GM18907 (cell line): ENCODE measurements at regions not wholly inside any gene's neighbourhood (a gene's known extent, or its start where the extent isn't known, plus 50 kb on each side); places are given as distances from the start of the nearest gene placed in this dataset.
A peak's percentile ranks its signal among the peaks of the same experiment; 100 is the strongest.

Source experiments
- ATAC-seq: cut with Tn5 transposase; IDR thresholded peaks from one replicate; pipeline ENCODE4 v1.9.1; 2021; ENCODE audit warnings: mild to moderate bottlenecking, moderate library complexity; ENCODE audit not compliant: unreplicated experiment

- ATAC-seq: no peak
Measured at GRCh38 chr12:41983394-41983793, 161.3 kb downstream of the GXYLT1 start.

GRCh38 chr12:41981758-41982157, 162.9 kb downstream of the GXYLT1 start:
- ATAC-seq: no peak

- ATAC-seq: no peak
Measured at GRCh38 chr12:41981013-41981412, 163.7 kb downstream of the GXYLT1 start.

GRCh38 chr12:41980390-41980789, 164.3 kb downstream of the GXYLT1 start:
- ATAC-seq: no peak

- no peak for ATAC-seq
Measured at GRCh38 chr12:41979574-41979973, 165.1 kb downstream of the GXYLT1 start.

- ATAC-seq: no peak
Measured at GRCh38 chr12:41972598-41972997, 172.1 kb downstream of the GXYLT1 start.

GRCh38 chr12:41972196-41972595, 172.5 kb downstream of the GXYLT1 start:
- ATAC-seq: no peak

- ATAC-seq: no peak
Measured at GRCh38 chr12:41970744-41971143, 173.9 kb downstream of the GXYLT1 start.

GRCh38 chr12:41968599-41968998, 176.1 kb downstream of the GXYLT1 start:
- ATAC-seq: no peak

- no peak for ATAC-seq
Measured at GRCh38 chr12:41967668-41968500, 176.8 kb downstream of the GXYLT1 start.

- no peak for ATAC-seq
Measured at GRCh38 chr12:41966916-41967315, 177.8 kb downstream of the GXYLT1 start.

GRCh38 chr12:41966001-41966400, 178.7 kb downstream of the GXYLT1 start:
- ATAC-seq: no peak

GRCh38 chr12:41963398-41963797, 181.3 kb downstream of the GXYLT1 start:
- no peak for ATAC-seq

GRCh38 chr12:41962171-41962572, 182.5 kb downstream of the GXYLT1 start:
- no peak for ATAC-seq

GRCh38 chr12:41959271-41959670, 185.4 kb downstream of the GXYLT1 start:
- ATAC-seq: no peak

GRCh38 chr12:41956353-41956752, 188.3 kb downstream of the GXYLT1 start:
- ATAC-seq: no peak

- ATAC-seq: peak; percentile 80
Measured at GRCh38 chr12:41950455-41950854, 194.2 kb downstream of the GXYLT1 start.

GRCh38 chr12:41946106-41946505, 198.6 kb downstream of the GXYLT1 start:
- ATAC-seq: no peak

- ATAC-seq: no peak
Measured at GRCh38 chr12:41944216-41944615, 200.5 kb downstream of the GXYLT1 start.

GRCh38 chr12:41943671-41944070, 201.0 kb downstream of the GXYLT1 start:
- no peak for ATAC-seq

- ATAC-seq: no peak
Measured at GRCh38 chr12:41942354-41942753, 202.3 kb downstream of the GXYLT1 start.

- no peak for ATAC-seq
Measured at GRCh38 chr12:41941079-41941478, 203.6 kb downstream of the GXYLT1 start.

GRCh38 chr12:41940571-41940970, 204.1 kb downstream of the GXYLT1 start:
- no peak for ATAC-seq
